ENCODE measurements at regions not wholly inside any gene's neighbourhood (a gene's known extent, or its start where the extent isn't known, plus 50 kb on each side); places are given as distances from the start of the nearest gene placed in this dataset.

DNA sequence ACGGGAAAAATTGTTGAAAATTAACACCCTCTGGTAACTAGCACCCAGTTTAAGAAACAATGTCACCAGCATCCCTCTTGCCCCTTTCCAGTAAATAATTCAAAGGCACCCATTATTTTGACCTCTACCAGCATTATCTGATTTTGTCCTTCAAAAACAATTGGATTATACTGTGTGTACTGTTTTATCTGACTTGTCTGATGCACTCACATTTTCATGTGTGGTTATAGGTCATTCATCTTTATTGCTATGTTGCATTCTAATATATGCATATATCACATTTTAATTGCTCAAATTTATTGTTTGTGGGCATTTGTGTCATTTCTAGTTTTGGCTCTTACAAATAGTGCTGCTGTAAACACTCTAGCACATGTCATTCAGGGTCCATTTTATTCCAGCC lies 260.9 kb upstream of the PRDM1 start:
- Mint-ChIP-seq H3K36me3 (peaks cover 1% of the 10 kb centered on the region), H3K27ac (no peak overlapping the region), H3K27me3 (peaks cover 13% of the 10 kb centered on the region), H3K4me1 (no peaks in the 10 kb centered on the region), H3K9me3 (peaks cover 8% of the 10 kb centered on the region), H3K4me3 (no peak overlapping the region)
- no peak for DNase-seq

- Mint-ChIP-seq H3K9me3 (peaks cover 8% of the 10 kb centered on the region), H3K4me3 (no peak overlapping the region), H3K36me3 (peaks cover 1% of the 10 kb centered on the region), H3K4me1 (no peaks in the 10 kb centered on the region), H3K27ac (no peak overlapping the region), H3K27me3 (peaks cover 13% of the 10 kb centered on the region)
- DNase-seq: no peak
These were observed 261.4 kb upstream of the PRDM1 start for GRCh38 chr6:105824732-105825131.

GRCh38 chr6:105821777-105822176 lies 264.4 kb upstream of the PRDM1 start:
- H3K27me3 Mint-ChIP-seq: peaks cover 8% of the 10 kb centered on the region
- H3K4me1 Mint-ChIP-seq: no peaks in the 10 kb centered on the region
- peaks cover 1% of the 10 kb centered on the region for H3K36me3 Mint-ChIP-seq
- no peak overlapping the region for H3K27ac Mint-ChIP-seq
- H3K9me3 Mint-ChIP-seq: peaks cover 5% of the 10 kb centered on the region
- H3K4me3 Mint-ChIP-seq: no peak overlapping the region
- no peak for DNase-seq

DNA sequence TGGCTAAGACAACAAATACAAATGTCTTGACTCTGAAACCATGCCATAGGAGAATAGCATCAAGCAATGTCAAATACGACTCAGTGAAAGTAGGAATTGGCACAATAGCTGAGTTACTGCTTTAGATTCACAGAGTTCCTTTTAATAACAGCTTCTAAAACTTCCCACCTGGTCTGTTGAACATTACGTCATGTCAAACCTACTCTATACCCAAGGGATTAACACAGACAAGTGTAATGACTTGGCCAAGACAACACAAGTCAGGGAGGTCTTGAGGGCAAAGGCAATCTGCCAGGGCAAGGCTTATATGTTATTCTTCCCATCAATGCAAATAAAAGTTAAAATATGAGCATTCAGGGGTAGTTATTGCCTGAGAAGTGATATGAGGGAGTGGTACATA lies 265.1 kb upstream of the PRDM1 start:
- Mint-ChIP-seq H3K4me1 (no peaks in the 10 kb centered on the region), H3K36me3 (peaks cover 1% of the 10 kb centered on the region), H3K27me3 (peaks cover 3% of the 10 kb centered on the region), H3K9me3 (peaks cover 5% of the 10 kb centered on the region), H3K4me3 (no peak overlapping the region), H3K27ac (no peak overlapping the region)
- no peak for DNase-seq

- H3K9me3 Mint-ChIP-seq: peaks cover 5% of the 10 kb centered on the region
- peaks cover 3% of the 10 kb centered on the region for H3K4me1 Mint-ChIP-seq
- peaks cover 3% of the 10 kb centered on the region for H3K27me3 Mint-ChIP-seq
- peaks cover 1% of the 10 kb centered on the region for H3K36me3 Mint-ChIP-seq
- DNase-seq: no peak
- no peak overlapping the region for H3K4me3 Mint-ChIP-seq
- H3K27ac Mint-ChIP-seq: no peak overlapping the region
These were observed 266.4 kb upstream of the PRDM1 start for GRCh38 chr6:105819745-105820144.

DNA sequence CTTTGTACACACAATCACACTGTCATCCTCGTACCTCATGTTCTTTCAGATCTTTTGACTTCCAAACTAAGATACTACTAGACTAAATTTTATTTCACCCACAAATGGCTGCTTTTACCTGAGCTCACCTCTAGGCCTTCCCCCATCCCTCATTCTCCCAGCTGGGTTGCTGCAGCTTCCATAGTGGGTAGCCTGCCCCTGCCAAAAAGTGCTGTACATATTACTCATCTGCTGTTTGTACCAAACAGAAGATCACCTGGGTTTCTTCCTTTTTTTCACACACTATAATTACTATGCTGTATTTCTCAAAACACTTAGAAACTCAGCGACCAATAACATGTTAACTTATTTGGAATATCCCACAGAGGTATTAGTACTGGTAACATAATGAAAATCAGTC lies 267.6 kb upstream of the PRDM1 start:
- peaks cover 3% of the 10 kb centered on the region for H3K4me1 Mint-ChIP-seq
- peaks cover 5% of the 10 kb centered on the region for H3K9me3 Mint-ChIP-seq
- peaks cover 1% of the 10 kb centered on the region for H3K36me3 Mint-ChIP-seq
- peaks cover 3% of the 10 kb centered on the region for H3K27me3 Mint-ChIP-seq
- no peak overlapping the region for H3K27ac Mint-ChIP-seq
- H3K4me3 Mint-ChIP-seq: no peak overlapping the region
- DNase-seq: no peak

DNA sequence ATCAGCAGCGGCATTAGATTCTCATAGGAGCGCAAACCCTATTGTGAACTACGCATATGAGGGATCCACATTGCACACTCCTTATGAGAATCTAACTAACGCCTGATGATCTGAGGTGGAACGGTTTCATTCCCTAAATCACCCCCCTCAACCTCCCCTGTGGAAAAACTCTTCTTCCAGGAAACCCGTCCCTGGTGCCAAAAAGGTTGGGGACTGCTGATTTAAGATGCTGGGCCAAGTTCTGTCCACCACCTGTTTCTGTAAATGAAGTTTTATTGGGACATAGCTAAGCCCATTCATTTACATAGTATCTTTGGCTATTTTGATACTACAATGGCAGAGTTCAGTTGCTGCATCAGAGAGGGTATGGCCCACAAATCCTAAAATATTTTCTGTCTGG lies 268.2 kb upstream of the PRDM1 start:
- no peak overlapping the region for H3K27ac Mint-ChIP-seq
- no peak for DNase-seq
- peaks cover 5% of the 10 kb centered on the region for H3K9me3 Mint-ChIP-seq
- peaks cover 3% of the 10 kb centered on the region for H3K4me1 Mint-ChIP-seq
- H3K36me3 Mint-ChIP-seq: peaks cover 1% of the 10 kb centered on the region
- H3K27me3 Mint-ChIP-seq: peaks cover 3% of the 10 kb centered on the region
- H3K4me3 Mint-ChIP-seq: no peak overlapping the region

GRCh38 chr6:105817370-105817769 lies 268.8 kb upstream of the PRDM1 start:
- Mint-ChIP-seq H3K27me3 (peaks cover 3% of the 10 kb centered on the region), H3K9me3 (peaks cover 3% of the 10 kb centered on the region), H3K36me3 (peaks cover 1% of the 10 kb centered on the region), H3K27ac (no peak overlapping the region), H3K4me3 (no peak overlapping the region), H3K4me1 (peaks cover 3% of the 10 kb centered on the region)
- no peak for DNase-seq

DNA sequence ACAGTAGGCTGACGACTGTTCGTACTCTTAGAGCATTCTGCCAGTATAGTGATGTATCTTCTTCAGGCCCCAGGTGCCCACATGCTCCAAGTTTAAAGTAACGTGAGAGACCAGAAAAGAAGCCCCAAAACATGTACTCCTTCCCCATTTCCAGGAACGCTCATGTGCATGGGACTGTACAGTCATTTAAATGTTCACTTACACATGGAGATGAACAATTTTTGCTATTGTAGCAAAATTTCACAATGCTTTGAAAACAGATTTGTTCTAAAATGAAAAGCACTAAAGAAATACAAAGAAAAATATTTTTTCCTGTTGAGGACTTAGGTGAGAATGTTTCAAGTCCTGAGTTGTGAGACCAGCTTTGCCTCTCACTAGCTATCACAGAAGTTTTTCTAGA lies 269.3 kb upstream of the PRDM1 start:
- peaks cover 3% of the 10 kb centered on the region for H3K27me3 Mint-ChIP-seq
- H3K4me1 Mint-ChIP-seq: peaks cover 3% of the 10 kb centered on the region
- no peak for DNase-seq
- H3K4me3 Mint-ChIP-seq: no peak overlapping the region
- H3K9me3 Mint-ChIP-seq: peaks cover 2% of the 10 kb centered on the region
- no peak overlapping the region for H3K27ac Mint-ChIP-seq
- H3K36me3 Mint-ChIP-seq: peaks cover 1% of the 10 kb centered on the region

GRCh38 chr6:105815661-105816555 lies 270.2 kb upstream of the PRDM1 start:
- H3K9me3 Mint-ChIP-seq: no peaks in the 10 kb centered on the region
- H3K4me1 Mint-ChIP-seq: peaks cover 3% of the 10 kb centered on the region
- peaks cover 3% of the 10 kb centered on the region for H3K27me3 Mint-ChIP-seq
- no peak overlapping the region for H3K4me3 Mint-ChIP-seq
- H3K27ac Mint-ChIP-seq: no peak overlapping the region
- H3K36me3 Mint-ChIP-seq: no peaks in the 10 kb centered on the region
- no peak for DNase-seq

- Mint-ChIP-seq H3K36me3 (no peaks in the 10 kb centered on the region), H3K9me3 (no peaks in the 10 kb centered on the region), H3K27me3 (peaks cover 3% of the 10 kb centered on the region), H3K27ac (no peak overlapping the region), H3K4me1 (peaks cover 12% of the 10 kb centered on the region), H3K4me3 (no peak overlapping the region)
- no peak for DNase-seq
These were observed 271.2 kb upstream of the PRDM1 start for GRCh38 chr6:105814745-105815536.

- no peaks in the 10 kb centered on the region for H3K36me3 Mint-ChIP-seq
- H3K27ac Mint-ChIP-seq: no peak overlapping the region
- no peaks in the 10 kb centered on the region for H3K9me3 Mint-ChIP-seq
- peaks cover 3% of the 10 kb centered on the region for H3K27me3 Mint-ChIP-seq
- H3K4me1 Mint-ChIP-seq: peaks cover 18% of the 10 kb centered on the region
- H3K4me3 Mint-ChIP-seq: no peak overlapping the region
- DNase-seq: no peak
These were observed 275.1 kb upstream of the PRDM1 start for GRCh38 chr6:105810922-105811482.

DNA sequence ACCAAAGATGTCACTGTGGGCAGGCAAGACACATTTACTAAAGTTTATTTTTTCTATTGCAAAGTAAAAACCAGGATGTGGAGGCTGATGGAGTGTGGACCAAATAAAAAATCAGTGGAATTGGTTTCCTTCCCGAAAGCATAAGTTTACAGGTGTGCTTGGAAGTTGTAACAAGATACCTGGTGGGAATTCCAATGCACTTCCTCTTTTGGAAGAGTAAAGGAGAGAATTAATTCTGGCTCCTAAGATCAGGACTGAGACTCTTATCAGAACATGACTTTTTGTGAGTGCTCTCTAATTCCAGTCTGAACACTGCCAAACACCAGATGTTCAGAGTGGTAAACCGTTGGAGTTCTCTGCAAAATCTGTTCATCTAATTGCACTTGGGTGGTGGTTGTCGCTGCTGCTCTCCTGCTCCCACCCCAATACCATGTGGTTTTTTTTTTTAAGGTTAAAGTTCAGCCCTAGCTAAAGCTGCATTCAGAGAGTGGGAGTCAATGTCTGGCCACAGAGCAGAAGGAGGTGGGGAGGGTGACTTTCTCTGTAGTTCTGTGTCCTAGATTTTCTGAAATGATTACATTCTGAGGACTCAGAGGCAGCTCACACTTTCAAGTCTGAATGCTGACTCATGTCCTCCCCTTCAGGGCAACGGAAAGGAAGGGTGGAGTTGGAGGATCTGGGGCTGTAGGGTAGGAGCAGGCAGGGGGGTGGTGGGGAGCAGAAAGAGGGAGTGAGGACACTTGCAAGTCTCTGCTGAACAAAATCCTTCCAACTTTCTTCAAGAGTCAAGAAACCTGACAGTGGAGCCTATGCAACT lies 275.8 kb upstream of the PRDM1 start:
- Mint-ChIP-seq H3K27ac (no peak overlapping the region), H3K27me3 (peaks cover 3% of the 10 kb centered on the region), H3K4me1 (peaks cover 15% of the 10 kb centered on the region), H3K4me3 (no peak overlapping the region), H3K9me3 (no peaks in the 10 kb centered on the region), H3K36me3 (no peaks in the 10 kb centered on the region)
- peak; percentile 43 for DNase-seq

- H3K27me3 Mint-ChIP-seq: peaks cover 3% of the 10 kb centered on the region
These were observed 277.6 kb upstream of the PRDM1 start for GRCh38 chr6:105808571-105808970.

GRCh38 chr6:105807905-105808304 lies 278.2 kb upstream of the PRDM1 start:
- Mint-ChIP-seq H3K27ac (no peak overlapping the region), H3K9me3 (no peaks in the 10 kb centered on the region), H3K27me3 (peaks cover 3% of the 10 kb centered on the region), H3K36me3 (no peaks in the 10 kb centered on the region), H3K4me1 (peaks cover 15% of the 10 kb centered on the region), H3K4me3 (no peak overlapping the region)
- no peak for DNase-seq

More at GRCh38 chr6:105808571-105808970, 277.6 kb upstream of the PRDM1 start:
- no peak for DNase-seq
- Mint-ChIP-seq H3K9me3 (no peaks in the 10 kb centered on the region), H3K4me1 (peaks cover 15% of the 10 kb centered on the region), H3K4me3 (no peak overlapping the region), H3K36me3 (no peaks in the 10 kb centered on the region), H3K27ac (no peak overlapping the region)

Measured in activated naive CD8-positive, alpha-beta T cell treated with anti-CD3 and anti-CD28 coated beads for 36 hours (primary cell).